ENCODE measurements at regions not wholly inside any gene's neighbourhood (a gene's known extent, or its start where the extent isn't known, plus 50 kb on each side); places are given as distances from the start of the nearest gene placed in this dataset.

DNA sequence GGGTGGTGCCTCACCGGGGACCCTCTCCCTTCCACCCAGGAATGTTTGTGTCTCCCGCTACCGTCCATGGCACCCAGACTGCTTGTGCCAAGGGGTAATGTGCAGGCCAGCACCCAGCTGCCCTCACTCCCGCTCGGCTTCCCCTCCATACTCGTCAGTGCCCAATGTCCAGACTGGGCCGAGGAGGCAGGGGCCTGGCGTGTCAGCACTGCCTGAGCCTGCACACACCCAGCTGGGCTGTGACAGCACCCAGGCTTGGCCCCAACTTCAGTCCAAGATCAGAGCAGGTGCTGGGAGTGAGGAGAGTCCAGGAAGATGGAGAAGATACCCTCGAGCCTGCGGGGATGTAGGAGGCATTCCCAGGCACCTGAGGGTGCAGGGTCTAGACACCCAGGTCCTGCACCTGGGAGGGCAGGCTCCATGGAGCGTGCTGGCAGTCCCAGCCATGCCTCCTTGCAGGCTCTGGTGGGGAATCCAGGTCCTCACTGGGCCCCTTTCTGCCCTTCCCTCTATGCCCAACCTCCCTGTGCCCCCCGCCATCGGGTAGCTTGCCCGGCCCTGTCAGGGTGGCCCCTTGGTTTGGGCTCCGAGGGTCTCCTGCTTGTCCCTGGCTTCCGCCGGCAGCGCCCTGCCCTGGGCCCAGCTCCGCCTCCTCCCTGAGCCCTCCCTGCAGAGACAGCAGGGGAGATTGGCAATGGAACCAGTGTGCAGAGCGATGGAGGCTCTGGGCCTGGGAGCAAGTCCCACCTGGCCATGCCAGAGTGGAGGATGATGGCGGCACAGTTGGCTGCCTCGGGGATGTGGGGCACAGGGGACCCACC, 250.8 kb upstream of the EDIL3 start:
- Histone ChIP-seq H4K20me1 (ENCODE audit: insufficient read depth, low read length) (no peaks in the 10 kb centered on the region), H3K4me1 (ENCODE audit: insufficient read depth, low read length) (no peaks in the 10 kb centered on the region), H3K9ac (ENCODE audit: low read length) (no peak overlapping the region), H3K79me2 (ENCODE audit: insufficient read depth, low read length) (no peaks in the 10 kb centered on the region), H3K36me3 (ENCODE audit: insufficient read depth, low read length) (no peaks in the 10 kb centered on the region), H3K4me3 (ENCODE audit: insufficient read depth, low read depth, low read length) (no peak overlapping the region), H3K27ac (ENCODE audit: low read depth, low read length) (no peak overlapping the region), H2AFZ (ENCODE audit: low read depth, low read length) (no peak overlapping the region), H3K4me2 (ENCODE audit: low read length) (no peak overlapping the region), H3K9me3 (ENCODE audit: insufficient read depth, low read depth, low read length) (no peaks in the 10 kb centered on the region), H3K27me3 (ENCODE audit: insufficient read depth, low read length) (no peaks in the 10 kb centered on the region)
- no peak for DNase-seq (ENCODE audit: low read depth)
- Mint-ChIP-seq H3K9me3 (ENCODE audit: unreplicated experiment) (no peaks in the 10 kb centered on the region), H3K36me3 (ENCODE audit: low read depth, unreplicated experiment) (no peaks in the 10 kb centered on the region), H3K27me3 (ENCODE audit: low read depth, unreplicated experiment) (no peaks in the 10 kb centered on the region), H3K27ac (ENCODE audit: unreplicated experiment) (no peak overlapping the region), H3K4me3 (ENCODE audit: unreplicated experiment) (no peak overlapping the region), H3K4me1 (ENCODE audit: low read depth, unreplicated experiment) (no peaks in the 10 kb centered on the region)
- no peak for TF ChIP-seq EZH2 (IDR thresholded peaks at IDR 0.05; ENCODE audit: insufficient read depth, low read length)
- TF ChIP-seq, protein P1, sequence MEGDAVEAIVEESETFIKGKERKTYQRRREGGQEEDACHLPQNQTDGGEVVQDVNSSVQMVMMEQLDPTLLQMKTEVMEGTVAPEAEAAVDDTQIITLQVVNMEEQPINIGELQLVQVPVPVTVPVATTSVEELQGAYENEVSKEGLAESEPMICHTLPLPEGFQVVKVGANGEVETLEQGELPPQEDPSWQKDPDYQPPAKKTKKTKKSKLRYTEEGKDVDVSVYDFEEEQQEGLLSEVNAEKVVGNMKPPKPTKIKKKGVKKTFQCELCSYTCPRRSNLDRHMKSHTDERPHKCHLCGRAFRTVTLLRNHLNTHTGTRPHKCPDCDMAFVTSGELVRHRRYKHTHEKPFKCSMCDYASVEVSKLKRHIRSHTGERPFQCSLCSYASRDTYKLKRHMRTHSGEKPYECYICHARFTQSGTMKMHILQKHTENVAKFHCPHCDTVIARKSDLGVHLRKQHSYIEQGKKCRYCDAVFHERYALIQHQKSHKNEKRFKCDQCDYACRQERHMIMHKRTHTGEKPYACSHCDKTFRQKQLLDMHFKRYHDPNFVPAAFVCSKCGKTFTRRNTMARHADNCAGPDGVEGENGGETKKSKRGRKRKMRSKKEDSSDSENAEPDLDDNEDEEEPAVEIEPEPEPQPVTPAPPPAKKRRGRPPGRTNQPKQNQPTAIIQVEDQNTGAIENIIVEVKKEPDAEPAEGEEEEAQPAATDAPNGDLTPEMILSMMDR (IDR thresholded peaks at IDR 0.05; ENCODE audit: insufficient read depth, low read depth, low read length): no peak
- no peak for FAIRE-seq

DNA sequence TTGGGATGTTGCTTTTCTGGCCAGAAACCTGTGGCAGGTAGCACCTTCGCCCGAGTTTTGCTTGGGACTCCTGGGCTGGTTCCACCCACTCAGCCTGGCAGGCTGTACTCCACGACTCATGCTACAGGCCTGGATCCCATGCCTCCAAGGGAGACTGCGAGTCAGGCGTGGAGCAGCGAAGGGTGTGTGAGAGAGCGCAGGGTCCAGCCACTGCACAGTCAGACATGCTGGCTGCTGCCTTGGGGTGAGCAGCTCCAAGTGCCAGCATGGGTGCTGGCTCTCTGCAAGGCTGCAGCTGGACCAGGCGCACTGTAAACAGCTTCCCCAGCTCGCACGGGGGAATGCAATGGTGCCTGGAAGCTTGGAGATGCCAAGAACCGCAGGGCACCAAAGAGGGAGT, 249.6 kb upstream of the EDIL3 start:
- Histone ChIP-seq H3K9ac (ENCODE audit: low read length) (no peak overlapping the region), H4K20me1 (ENCODE audit: insufficient read depth, low read length) (no peaks in the 10 kb centered on the region), H3K4me3 (ENCODE audit: insufficient read depth, low read depth, low read length) (no peak overlapping the region), H3K36me3 (ENCODE audit: insufficient read depth, low read length) (no peaks in the 10 kb centered on the region), H3K4me2 (ENCODE audit: low read length) (no peak overlapping the region), H2AFZ (ENCODE audit: low read depth, low read length) (peak overlapping the region; percentile 37), H3K4me1 (ENCODE audit: insufficient read depth, low read length) (no peaks in the 10 kb centered on the region), H3K27me3 (ENCODE audit: insufficient read depth, low read length) (no peaks in the 10 kb centered on the region), H3K27ac (ENCODE audit: low read depth, low read length) (no peak overlapping the region), H3K79me2 (ENCODE audit: insufficient read depth, low read length) (no peaks in the 10 kb centered on the region), H3K9me3 (ENCODE audit: insufficient read depth, low read depth, low read length) (no peaks in the 10 kb centered on the region)
- Mint-ChIP-seq H3K4me1 (ENCODE audit: low read depth, unreplicated experiment) (no peaks in the 10 kb centered on the region), H3K27ac (ENCODE audit: unreplicated experiment) (no peak overlapping the region), H3K36me3 (ENCODE audit: low read depth, unreplicated experiment) (no peaks in the 10 kb centered on the region), H3K4me3 (ENCODE audit: unreplicated experiment) (no peak overlapping the region), H3K9me3 (ENCODE audit: unreplicated experiment) (no peaks in the 10 kb centered on the region), H3K27me3 (ENCODE audit: low read depth, unreplicated experiment) (no peaks in the 10 kb centered on the region)
- DNase-seq (ENCODE audit: low read depth) (peak; percentile 10), FAIRE-seq (no peak)
- TF ChIP-seq, protein P1 (IDR thresholded peaks at IDR 0.05; ENCODE audit: insufficient read depth, low read depth, low read length): no peak
- no peak for TF ChIP-seq EZH2 (IDR thresholded peaks at IDR 0.05; ENCODE audit: insufficient read depth, low read length)

DNA sequence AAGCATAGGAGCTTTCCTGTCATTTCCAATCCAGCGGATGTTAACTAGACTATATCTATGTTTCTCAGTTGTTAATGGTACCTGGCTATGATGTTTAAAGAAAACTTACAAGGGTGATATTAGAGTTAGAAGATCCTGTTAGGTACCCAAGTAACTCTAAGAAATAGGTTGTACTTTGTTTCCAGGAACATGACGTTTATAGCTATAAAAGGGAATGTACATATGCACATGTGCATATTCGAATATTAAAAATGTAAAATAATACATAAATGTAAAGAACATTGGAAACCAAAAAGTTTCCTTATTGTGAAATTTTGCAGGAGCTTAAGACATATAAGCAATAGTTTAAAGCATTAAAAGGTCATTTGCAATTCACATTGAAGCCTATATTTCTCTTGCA, 247.7 kb upstream of the EDIL3 start:
- Mint-ChIP-seq H3K27ac (ENCODE audit: unreplicated experiment) (no peak overlapping the region), H3K4me1 (ENCODE audit: low read depth, unreplicated experiment) (no peaks in the 10 kb centered on the region), H3K36me3 (ENCODE audit: low read depth, unreplicated experiment) (no peaks in the 10 kb centered on the region), H3K27me3 (ENCODE audit: low read depth, unreplicated experiment) (no peaks in the 10 kb centered on the region), H3K4me3 (ENCODE audit: unreplicated experiment) (no peak overlapping the region), H3K9me3 (ENCODE audit: unreplicated experiment) (no peaks in the 10 kb centered on the region)
- H3K9me3 ChIP-seq (ENCODE audit: insufficient read depth, low read depth, low read length): no peaks in the 10 kb centered on the region
- no peaks in the 10 kb centered on the region for H3K36me3 ChIP-seq (ENCODE audit: insufficient read depth, low read length)
- no peak overlapping the region for H3K9ac ChIP-seq (ENCODE audit: low read length)
- DNase-seq (ENCODE audit: low read depth) (no peak), FAIRE-seq (no peak)
- H2AFZ ChIP-seq (ENCODE audit: low read depth, low read length): no peak overlapping the region
- H3K27ac ChIP-seq (ENCODE audit: low read depth, low read length): no peak overlapping the region
- H4K20me1 ChIP-seq (ENCODE audit: insufficient read depth, low read length): no peaks in the 10 kb centered on the region
- TF ChIP-seq, protein P1 (IDR thresholded peaks at IDR 0.05; ENCODE audit: insufficient read depth, low read depth, low read length): no peak
- TF ChIP-seq EZH2 (IDR thresholded peaks at IDR 0.05; ENCODE audit: insufficient read depth, low read length): no peak
- no peak overlapping the region for H3K4me2 ChIP-seq (ENCODE audit: low read length)
- H3K4me1 ChIP-seq (ENCODE audit: insufficient read depth, low read length): no peaks in the 10 kb centered on the region
- H3K4me3 ChIP-seq (ENCODE audit: insufficient read depth, low read depth, low read length): no peak overlapping the region
- no peaks in the 10 kb centered on the region for H3K79me2 ChIP-seq (ENCODE audit: insufficient read depth, low read length)
- H3K27me3 ChIP-seq (ENCODE audit: insufficient read depth, low read length): no peaks in the 10 kb centered on the region
